SH-SY5Y (cell line): ENCODE measurements at regions not wholly inside any gene's neighbourhood (a gene's known extent, or its start where the extent isn't known, plus 50 kb on each side); places are given as distances from the start of the nearest gene placed in this dataset.

ENCODE experiments used
- GATA2 ChIP-seq: IDR thresholded peaks from 2 replicates; pipeline ENCODE4 v1.6.1; 2011; ENCODE audit warnings: mild to moderate bottlenecking, low read depth, low read length
- GATA3 ChIP-seq: IDR thresholded peaks from 2 replicates; pipeline ENCODE4 v1.6.1; 2011; ENCODE audit warnings: low read depth, mild to moderate bottlenecking, low read length, moderate library complexity

GRCh38 chr3:71865727-71866126, 80.8 kb upstream of the PROK2 start:
- TF ChIP-seq GATA3 = no peak
- TF ChIP-seq GATA2 = no peak
